IMR-90 (cell line): ENCODE measurements at regions not wholly inside any gene's neighbourhood (a gene's known extent, or its start where the extent isn't known, plus 50 kb on each side); places are given as distances from the start of the nearest gene placed in this dataset.

Experiments
- ATAC-seq: fragments of 200-7000 bp; cut with Tn5 transposase; 2 replicates; pipeline ENCODE4 v1.9.1; 2020; ENCODE audit warnings: low read depth, mild to moderate bottlenecking, moderate library complexity
- BruUV-seq: library from RNA; stranded (reverse); fragments of 400-500 nt; replicated peaks from 2 replicates; lab custom pipeline; 2021; lab: Mats Ljungman, UMichigan
- CTCF ChIA-PET: fragments of 300-600 bp; formaldehyde crosslinking; extraction: SDS; loops from one replicate; lab custom pipeline; 2021; ENCODE audit warnings: antibody characterized with exemption; lab: Yijun Ruan, JAX
- POLR2A ChIA-PET: fragments of 300-600 bp; sonication (Branson Sonifier 250); formaldehyde crosslinking; loops from one replicate; lab custom pipeline; 2022; ENCODE audit warnings: antibody characterized with exemption; ENCODE audit not compliant: unreplicated experiment; lab: Charles Lee
- DNase-seq: peaks from one replicate; pipeline ENCODE4 v3.0.0; 2013
- H2AFZ ChIP-seq: replicated peaks from 2 replicates; pipeline ENCODE3; 2013; ENCODE audit warnings: low read length, mild to moderate bottlenecking; ENCODE audit not compliant: poor library complexity
- H2AK5ac ChIP-seq: 2 replicates; pipeline ENCODE4 v1.6.1; 2013; ENCODE audit warnings: low read depth, low read length, inconsistent platforms
- H2AK9ac ChIP-seq: replicated peaks from 2 replicates; pipeline ENCODE3; 2013; ENCODE audit warnings: mild to moderate bottlenecking, low read depth, low read length, moderate library complexity; ENCODE audit not compliant: poor library complexity
- H2BK120ac ChIP-seq: 2 replicates; pipeline ENCODE4 v1.6.1; 2013; ENCODE audit warnings: low read depth, low read length, inconsistent platforms
- H2BK15ac ChIP-seq: 3 replicates; pipeline ENCODE4 v1.6.1; 2013; ENCODE audit warnings: low read depth, low read length, inconsistent platforms
- H2BK20ac ChIP-seq: 2 replicates; pipeline ENCODE4 v1.6.1; 2013; ENCODE audit warnings: low read depth, mild to moderate bottlenecking, inconsistent platforms, low read length, moderate library complexity
- H2BK5ac ChIP-seq: 2 replicates; pipeline ENCODE4 v1.6.1; 2013; ENCODE audit warnings: mild to moderate bottlenecking, low read depth, low read length, inconsistent platforms; ENCODE audit not compliant: poor library complexity, severe bottlenecking
- H3K14ac ChIP-seq: replicated peaks from 2 replicates; pipeline ENCODE4 v1.6.1; 2013; ENCODE audit warnings: low read depth, low read length, inconsistent platforms
- H3K18ac ChIP-seq: 2 replicates; pipeline ENCODE4 v1.6.1; 2013; ENCODE audit warnings: low read depth, low read length, control low read depth
- H3K23ac ChIP-seq: 2 replicates; pipeline ENCODE4 v1.6.1; 2013; ENCODE audit warnings: low read depth, low read length, inconsistent platforms
- H3K27ac ChIP-seq: 2 replicates; pipeline ENCODE4 v1.5.1; 2013; ENCODE audit warnings: mild to moderate bottlenecking, control low read depth, low read length; ENCODE audit not compliant: insufficient read depth
- H3K27me3 ChIP-seq: 2 replicates; pipeline ENCODE4 v1.6.1; 2013; ENCODE audit warnings: low read length; ENCODE audit not compliant: control insufficient read depth, insufficient read depth
- H3K36me3 ChIP-seq: 2 replicates; pipeline ENCODE4 v1.6.1; 2013; ENCODE audit warnings: low read length, mixed read lengths; ENCODE audit not compliant: control insufficient read depth, insufficient read depth
- H3K4ac ChIP-seq: 2 replicates; pipeline ENCODE4 v1.6.1; 2013; ENCODE audit warnings: low read depth, low read length, inconsistent platforms
- H3K4me1 ChIP-seq: 2 replicates; pipeline ENCODE4 v1.6.1; 2013; ENCODE audit warnings: low read length, mixed read lengths; ENCODE audit not compliant: control insufficient read depth, insufficient read depth
- H3K4me2 ChIP-seq: 2 replicates; pipeline ENCODE4 v1.6.1; 2013; ENCODE audit warnings: low read depth, mild to moderate bottlenecking, control low read depth, low read length, moderate library complexity
- H3K4me3 ChIP-seq: 2 replicates; pipeline ENCODE4 v1.5.1; 2013; ENCODE audit warnings: low read depth, mild to moderate bottlenecking, control low read depth, low read length, moderate library complexity; ENCODE audit not compliant: insufficient read depth
- H3K56ac ChIP-seq: 2 replicates; pipeline ENCODE4 v1.6.1; 2013; ENCODE audit warnings: low read length, inconsistent platforms; ENCODE audit not compliant: insufficient read depth; ENCODE audit errors: extremely low read depth
- H3K79me1 ChIP-seq, 2 experiments: 2 replicates each; pipeline ENCODE4 v1.6.1; 2013; ENCODE audit warnings: low read length in 2 of 2, inconsistent platforms in 1 of 2, low read depth in 1 of 2
- H3K9ac ChIP-seq: 2 replicates; pipeline ENCODE4 v1.6.1; 2013; ENCODE audit warnings: low read depth, low read length, control low read depth
- H3K9me1 ChIP-seq: 2 replicates; pipeline ENCODE4 v1.6.1; 2013; ENCODE audit warnings: low read length, inconsistent platforms; ENCODE audit not compliant: insufficient read depth
- H3K9me3 ChIP-seq: 2 replicates; pipeline ENCODE4 v1.6.1; 2013; ENCODE audit warnings: low read length; ENCODE audit not compliant: control insufficient read depth, insufficient read depth
- H4K20me1 ChIP-seq: 2 replicates; pipeline ENCODE4 v1.6.1; 2013; ENCODE audit warnings: low read length, inconsistent platforms; ENCODE audit not compliant: insufficient read depth
- H4K5ac ChIP-seq: 2 replicates; pipeline ENCODE4 v1.6.1; 2013; ENCODE audit warnings: mild to moderate bottlenecking, low read depth, low read length, control low read depth
- H4K8ac ChIP-seq, 2 experiments: 2 replicates each; pipeline ENCODE4 v1.6.1; 2013; ENCODE audit warnings: low read depth in 2 of 2, low read length in 2 of 2, control low read depth in 1 of 2, inconsistent platforms in 1 of 2
- H4K91ac ChIP-seq: 2 replicates; pipeline ENCODE4 v1.6.1; 2013; ENCODE audit warnings: low read depth, low read length, inconsistent platforms; ENCODE audit not compliant: insufficient read depth
- BHLHE40 ChIP-seq: fragments of 150-350 bp; IDR thresholded peaks from 2 replicates; pipeline ENCODE4 v1.6.1; 2016; ENCODE audit warnings: mild to moderate bottlenecking, low read depth, low read length
- CEBPB ChIP-seq: IDR thresholded peaks from 2 replicates; pipeline ENCODE4 v1.6.1; 2012; ENCODE audit warnings: low read depth, low read length, improper control_type of control experiment
- WGBS, 2 experiments: methylation state at CpG; one replicate each; pipeline versions ENCODE4 v1.1.5 to v1.1.7; 2013; ENCODE audit warnings: missing lambda C conversion rate in 2 of 2; ENCODE audit not compliant: insufficient read length in 1 of 2; ENCODE audit errors: extremely low coverage in 2 of 2; 5-methylcytosine and 5-hydroxymethylcytosine counted together
- dilution Hi-C: fragments of 300-500 bp; cut with HindIII; formaldehyde crosslinking; loops from one replicate; pipeline ENCODE4 v1.14.3; 2018; ENCODE audit warnings: low sequenced_read_pairs; ENCODE audit not compliant: unreplicated experiment
- in situ Hi-C: fragments of 300-500 bp; cut with MboI; formaldehyde crosslinking; loops from 3 replicates; pipeline ENCODE4 v1.14.3; 2019; ENCODE audit warnings: low sequenced_read_pairs, inconsistent platforms, mixed read lengths
- intact Hi-C: fragments of 100-400 bp; cut with micrococcal nuclease; formaldehyde crosslinking; loops from 2 replicates; pipeline ENCODE4 v1.10.0; 2022

GRCh38 chr11:135033540-135033939 lies 621.5 kb upstream of the B3GAT1 start:
- Histone ChIP-seq H3K27ac (no peak overlapping the region), H2BK120ac (no peak overlapping the region), H3K18ac (no peak overlapping the region), H3K9me1 (no peaks in the 10 kb centered on the region), H2BK5ac (no peak overlapping the region), H3K14ac (no peak overlapping the region), H3K9me3 (peaks cover 34% of the 10 kb centered on the region), H3K4me1 (no peaks in the 10 kb centered on the region), H4K5ac (no peak overlapping the region), H2AFZ (no peak overlapping the region), H3K23ac (no peak overlapping the region), H3K56ac (no peak overlapping the region), H4K20me1 (no peaks in the 10 kb centered on the region), H3K4me2 (no peak overlapping the region), H2AK5ac (no peak overlapping the region), H2BK20ac (no peak overlapping the region), H2AK9ac (no peak overlapping the region), H4K8ac (no peak overlapping the region), H4K91ac (no peak overlapping the region), H3K4ac (no peak overlapping the region), H2BK15ac (no peak overlapping the region), H3K79me1 (no peaks in the 10 kb centered on the region), H3K27me3 (no peaks in the 10 kb centered on the region), H3K4me3 (no peak overlapping the region), H3K9ac (no peak overlapping the region), H3K36me3 (no peaks in the 10 kb centered on the region)
- DNase-seq (no peak), ATAC-seq (no peak)
- dilution Hi-C loops (no loop called here), intact Hi-C loops (no loop called here), in situ Hi-C loops (no loop called here)
- ChIA-PET CTCF (no interaction called here), POLR2A (no interaction called here)
- 0% methylated on average over 1 of the region's 5 CpGs; no CpG with 5 or more reads in 1 of the 2 experiments for WGBS, 2 experiments
- TF ChIP-seq BHLHE40 (0 out of 2 replicates have a peak, but pooled peaks have one; percentile 8), CEBPB (no peak)
- BruUV-seq: no TSS peak
